ENCODE measurements at regions not wholly inside any gene's neighbourhood (a gene's known extent, or its start where the extent isn't known, plus 50 kb on each side); places are given as distances from the start of the nearest gene placed in this dataset.
A peak's percentile ranks its signal among the peaks of the same experiment; 100 is the strongest.

DNA sequence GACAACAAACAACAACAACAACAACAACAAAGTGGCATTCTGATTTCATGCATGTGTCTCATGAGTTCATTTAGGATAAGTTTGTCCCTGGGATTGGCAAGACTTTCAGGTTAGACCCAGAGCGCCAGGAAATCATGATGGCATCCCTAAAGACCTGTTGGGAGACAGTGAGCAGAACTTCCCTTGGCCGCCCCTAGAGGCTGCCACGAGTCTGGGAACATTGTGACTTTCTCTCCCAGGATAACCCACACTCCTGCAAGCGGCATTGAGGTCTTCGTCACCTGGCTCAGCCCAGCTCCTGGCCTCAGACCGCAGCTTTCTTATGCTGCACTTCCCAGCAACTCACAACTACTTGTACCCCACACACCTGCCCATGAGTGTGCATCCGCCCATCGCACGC is 80.5 kb upstream of the RNF32 start:
- DNase-seq, result peak in 1 of 5 donors; percentile 7
- intact Hi-C loops (cut with DNase I), result no loop called here
- TF ChIP-seq, protein P1, sequence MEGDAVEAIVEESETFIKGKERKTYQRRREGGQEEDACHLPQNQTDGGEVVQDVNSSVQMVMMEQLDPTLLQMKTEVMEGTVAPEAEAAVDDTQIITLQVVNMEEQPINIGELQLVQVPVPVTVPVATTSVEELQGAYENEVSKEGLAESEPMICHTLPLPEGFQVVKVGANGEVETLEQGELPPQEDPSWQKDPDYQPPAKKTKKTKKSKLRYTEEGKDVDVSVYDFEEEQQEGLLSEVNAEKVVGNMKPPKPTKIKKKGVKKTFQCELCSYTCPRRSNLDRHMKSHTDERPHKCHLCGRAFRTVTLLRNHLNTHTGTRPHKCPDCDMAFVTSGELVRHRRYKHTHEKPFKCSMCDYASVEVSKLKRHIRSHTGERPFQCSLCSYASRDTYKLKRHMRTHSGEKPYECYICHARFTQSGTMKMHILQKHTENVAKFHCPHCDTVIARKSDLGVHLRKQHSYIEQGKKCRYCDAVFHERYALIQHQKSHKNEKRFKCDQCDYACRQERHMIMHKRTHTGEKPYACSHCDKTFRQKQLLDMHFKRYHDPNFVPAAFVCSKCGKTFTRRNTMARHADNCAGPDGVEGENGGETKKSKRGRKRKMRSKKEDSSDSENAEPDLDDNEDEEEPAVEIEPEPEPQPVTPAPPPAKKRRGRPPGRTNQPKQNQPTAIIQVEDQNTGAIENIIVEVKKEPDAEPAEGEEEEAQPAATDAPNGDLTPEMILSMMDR (IDR thresholded peaks at IDR 0.05; ENCODE audit: borderline replicate concordance, extremely low read depth, insufficient read depth), result no peak
- H3K9ac ChIP-seq (ENCODE audit: low read length in 3 of 3), result no peak overlapping the region
- H3K9me3 ChIP-seq (ENCODE audit: control insufficient read depth in 2 of 3, insufficient read depth in 1 of 3, low read length in 3 of 3), result no peaks in the 10 kb centered on the region
- H3K36me3 ChIP-seq (ENCODE audit: control insufficient read depth in 2 of 3, insufficient read depth in 3 of 3, low read length in 3 of 3), result no peaks in the 10 kb centered on the region
- H3K4me1 ChIP-seq (ENCODE audit: control insufficient read depth in 2 of 3, insufficient read depth in 2 of 3, low read depth in 1 of 3, low read length in 3 of 3), result no peaks in the 10 kb centered on the region
- no peaks in the 10 kb centered on the region for H3K27me3 ChIP-seq (ENCODE audit: control insufficient read depth, insufficient read depth, low read length)
- no peak for FAIRE-seq
- H3K27ac ChIP-seq (ENCODE audit: low read depth in 2 of 2, low read length in 2 of 2), result no peak overlapping the region
- H3K4me3 ChIP-seq (ENCODE audit: low read length in 3 of 3), result no peak overlapping the region

GRCh38 chr7:156559001-156559400 is 81.6 kb upstream of the RNF32 start:
- FAIRE-seq (no peak), DNase-seq (no peak)
- H3K9me3 ChIP-seq (ENCODE audit: control insufficient read depth in 2 of 3, insufficient read depth in 1 of 3, low read length in 3 of 3), result no peaks in the 10 kb centered on the region
- no peak overlapping the region for H3K27ac ChIP-seq (ENCODE audit: low read depth in 2 of 2, low read length in 2 of 2)
- no peak overlapping the region for H3K4me3 ChIP-seq (ENCODE audit: low read length in 3 of 3)
- H3K36me3 ChIP-seq (ENCODE audit: control insufficient read depth in 2 of 3, insufficient read depth in 3 of 3, low read length in 3 of 3), result no peaks in the 10 kb centered on the region
- no peak overlapping the region for H3K9ac ChIP-seq (ENCODE audit: low read length in 3 of 3)
- no peaks in the 10 kb centered on the region for H3K4me1 ChIP-seq (ENCODE audit: control insufficient read depth in 2 of 3, insufficient read depth in 2 of 3, low read depth in 1 of 3, low read length in 3 of 3)
- TF ChIP-seq, protein P1 (IDR thresholded peaks at IDR 0.05; ENCODE audit: borderline replicate concordance, extremely low read depth, insufficient read depth), result no peak
- H3K27me3 ChIP-seq (ENCODE audit: control insufficient read depth, insufficient read depth, low read length), result no peaks in the 10 kb centered on the region
- intact Hi-C loops (cut with DNase I), result no loop called here

DNA sequence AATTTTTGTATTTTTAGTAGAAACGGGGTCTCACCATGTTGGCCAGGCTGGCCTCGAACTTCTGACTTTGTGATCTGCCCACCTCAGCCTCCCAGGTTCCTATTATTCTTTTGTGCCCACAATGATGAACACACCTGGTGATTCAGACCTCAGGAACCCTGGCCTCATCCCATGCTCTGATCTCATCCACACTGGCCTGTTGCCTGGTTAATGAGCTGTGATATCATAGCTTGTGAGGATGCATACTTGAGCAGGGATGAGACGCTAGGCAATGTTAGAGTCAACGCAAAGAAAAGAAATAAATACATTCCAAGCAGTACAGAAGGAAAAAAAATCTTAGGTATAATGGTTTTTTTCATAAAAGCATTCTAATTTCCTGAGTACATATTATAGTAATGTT is 82.4 kb upstream of the RNF32 start:
- Histone ChIP-seq H3K9ac (ENCODE audit: low read length in 3 of 3) (no peak overlapping the region), H3K27me3 (ENCODE audit: control insufficient read depth, insufficient read depth, low read length) (no peaks in the 10 kb centered on the region), H3K4me3 (ENCODE audit: low read length in 3 of 3) (no peak overlapping the region), H3K4me1 (ENCODE audit: control insufficient read depth in 2 of 3, insufficient read depth in 2 of 3, low read depth in 1 of 3, low read length in 3 of 3) (no peaks in the 10 kb centered on the region), H3K27ac (ENCODE audit: low read depth in 2 of 2, low read length in 2 of 2) (no peak overlapping the region), H3K9me3 (ENCODE audit: control insufficient read depth in 2 of 3, insufficient read depth in 1 of 3, low read length in 3 of 3) (no peaks in the 10 kb centered on the region), H3K36me3 (ENCODE audit: control insufficient read depth in 2 of 3, insufficient read depth in 3 of 3, low read length in 3 of 3) (no peaks in the 10 kb centered on the region)
- intact Hi-C loops (cut with DNase I), result no loop called here
- FAIRE-seq (no peak), DNase-seq (no peak)
- TF ChIP-seq, protein P1 (IDR thresholded peaks at IDR 0.05; ENCODE audit: borderline replicate concordance, extremely low read depth, insufficient read depth), result no peak

GRCh38 chr7:156556083-156556482 is 84.5 kb upstream of the RNF32 start:
- Histone ChIP-seq H3K27ac (ENCODE audit: low read depth in 2 of 2, low read length in 2 of 2) (no peak overlapping the region), H3K27me3 (ENCODE audit: control insufficient read depth, insufficient read depth, low read length) (no peaks in the 10 kb centered on the region), H3K9me3 (ENCODE audit: control insufficient read depth in 2 of 3, insufficient read depth in 1 of 3, low read length in 3 of 3) (no peaks in the 10 kb centered on the region), H3K36me3 (ENCODE audit: control insufficient read depth in 2 of 3, insufficient read depth in 3 of 3, low read length in 3 of 3) (no peaks in the 10 kb centered on the region), H3K9ac (ENCODE audit: low read length in 3 of 3) (no peak overlapping the region), H3K4me1 (ENCODE audit: control insufficient read depth in 2 of 3, insufficient read depth in 2 of 3, low read depth in 1 of 3, low read length in 3 of 3) (no peaks in the 10 kb centered on the region), H3K4me3 (ENCODE audit: low read length in 3 of 3) (no peak overlapping the region)
- intact Hi-C loops (cut with DNase I), result no loop called here
- TF ChIP-seq, protein P1 (IDR thresholded peaks at IDR 0.05; ENCODE audit: borderline replicate concordance, extremely low read depth, insufficient read depth), result no peak
- DNase-seq, result no peak
- no peak for FAIRE-seq

All from kidney (tissue), 13 donors.